ENCODE measurements at regions not wholly inside any gene's neighbourhood (a gene's known extent, or its start where the extent isn't known, plus 50 kb on each side); places are given as distances from the start of the nearest gene placed in this dataset.

GRCh38 chr1:234875953-234876855 is 252.4 kb downstream of the TOMM20 start (continued):
- no peak; the same call in 1 of the 2 replicates for TF ChIP-seq ZNF143 (CRISPR knock-in tag; IDR thresholded peaks at IDR 0.05)
- TF ChIP-seq ZFX (CRISPR knock-in tag; IDR thresholded peaks at IDR 0.05) = peak; percentile 70
- TF ChIP-seq, protein P1, sequence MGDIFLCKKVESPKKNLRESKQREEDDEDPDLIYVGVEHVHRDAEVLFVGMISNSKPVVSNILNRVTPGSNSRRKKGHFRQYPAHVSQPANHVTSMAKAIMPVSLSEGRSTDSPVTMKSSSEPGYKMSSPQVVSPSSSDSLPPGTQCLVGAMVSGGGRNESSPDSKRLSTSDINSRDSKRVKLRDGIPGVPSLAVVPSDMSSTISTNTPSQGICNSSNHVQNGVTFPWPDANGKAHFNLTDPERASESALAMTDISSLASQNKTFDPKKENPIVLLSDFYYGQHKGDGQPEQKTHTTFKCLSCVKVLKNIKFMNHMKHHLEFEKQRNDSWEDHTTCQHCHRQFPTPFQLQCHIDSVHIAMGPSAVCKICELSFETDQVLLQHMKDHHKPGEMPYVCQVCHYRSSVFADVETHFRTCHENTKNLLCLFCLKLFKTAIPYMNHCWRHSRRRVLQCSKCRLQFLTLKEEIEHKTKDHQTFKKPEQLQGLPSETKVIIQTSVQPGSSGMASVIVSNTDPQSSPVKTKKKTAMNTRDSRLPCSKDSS (IDR thresholded peaks at IDR 0.05; ENCODE audit: low read depth, partially characterized antibody) = no peak
- peak; percentile 64; the same call in 1 of the 2 replicates for TF ChIP-seq ZFP30 (CRISPR knock-in tag; IDR thresholded peaks at IDR 0.05; ENCODE audit: borderline replicate concordance)
- TF ChIP-seq PRPF4 (IDR thresholded peaks at IDR 0.05; ENCODE audit: insufficient read depth, low read depth, low read length, poor library complexity, severe bottlenecking) = no peak
- TF ChIP-seq CHD4 (IDR thresholded peaks at IDR 0.05; ENCODE audit: insufficient read depth, insufficient replicate concordance, low read depth, low read length, poor library complexity, severe bottlenecking) = no peak
- TF ChIP-seq, protein P2, sequence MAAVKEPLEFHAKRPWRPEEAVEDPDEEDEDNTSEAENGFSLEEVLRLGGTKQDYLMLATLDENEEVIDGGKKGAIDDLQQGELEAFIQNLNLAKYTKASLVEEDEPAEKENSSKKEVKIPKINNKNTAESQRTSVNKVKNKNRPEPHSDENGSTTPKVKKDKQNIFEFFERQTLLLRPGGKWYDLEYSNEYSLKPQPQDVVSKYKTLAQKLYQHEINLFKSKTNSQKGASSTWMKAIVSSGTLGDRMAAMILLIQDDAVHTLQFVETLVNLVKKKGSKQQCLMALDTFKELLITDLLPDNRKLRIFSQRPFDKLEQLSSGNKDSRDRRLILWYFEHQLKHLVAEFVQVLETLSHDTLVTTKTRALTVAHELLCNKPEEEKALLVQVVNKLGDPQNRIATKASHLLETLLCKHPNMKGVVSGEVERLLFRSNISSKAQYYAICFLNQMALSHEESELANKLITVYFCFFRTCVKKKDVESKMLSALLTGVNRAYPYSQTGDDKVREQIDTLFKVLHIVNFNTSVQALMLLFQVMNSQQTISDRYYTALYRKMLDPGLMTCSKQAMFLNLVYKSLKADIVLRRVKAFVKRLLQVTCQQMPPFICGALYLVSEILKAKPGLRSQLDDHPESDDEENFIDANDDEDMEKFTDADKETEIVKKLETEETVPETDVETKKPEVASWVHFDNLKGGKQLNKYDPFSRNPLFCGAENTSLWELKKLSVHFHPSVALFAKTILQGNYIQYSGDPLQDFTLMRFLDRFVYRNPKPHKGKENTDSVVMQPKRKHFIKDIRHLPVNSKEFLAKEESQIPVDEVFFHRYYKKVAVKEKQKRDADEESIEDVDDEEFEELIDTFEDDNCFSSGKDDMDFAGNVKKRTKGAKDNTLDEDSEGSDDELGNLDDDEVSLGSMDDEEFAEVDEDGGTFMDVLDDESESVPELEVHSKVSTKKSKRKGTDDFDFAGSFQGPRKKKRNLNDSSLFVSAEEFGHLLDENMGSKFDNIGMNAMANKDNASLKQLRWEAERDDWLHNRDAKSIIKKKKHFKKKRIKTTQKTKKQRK (IDR thresholded peaks at IDR 0.05; ENCODE audit: borderline replicate concordance, low read depth, low read length) = no peak
- no peak for TF ChIP-seq SFPQ (IDR thresholded peaks at IDR 0.05; ENCODE audit: low read depth, low read length)
- no peak for TF ChIP-seq ZNF282 (CRISPR knock-in tag; IDR thresholded peaks at IDR 0.05)
- TF ChIP-seq NRF1 (conservative IDR thresholded peaks at IDR 0.05 in 1 of 2, IDR thresholded peaks at IDR 0.05 in 1 of 2) = peak; percentile 57 to 61; a peak in 3 of 4 replicates
- no peak for TF ChIP-seq ILK (tag; IDR thresholded peaks at IDR 0.05; ENCODE audit: borderline replicate concordance, low read depth)
- TF ChIP-seq POLR3A (IDR thresholded peaks at IDR 0.05; ENCODE audit: borderline replicate concordance, extremely low read depth, insufficient read depth, insufficient read length) = no peak
- peak; percentile 72 for TF ChIP-seq ZNF324 (CRISPR knock-in tag; IDR thresholded peaks at IDR 0.05)
- TF ChIP-seq BRCA1 (IDR thresholded peaks at IDR 0.05) = no peak
- TF ChIP-seq BRCA1 (CRISPR knock-in tag; IDR thresholded peaks at IDR 0.05) = no peak
- TF ChIP-seq RCOR1 (IDR thresholded peaks at IDR 0.05; ENCODE audit: borderline replicate concordance in 1 of 2, low read depth in 2 of 2, low read length in 2 of 2) = peak; percentile 95 to 99
- TF ChIP-seq NCOA6 (IDR thresholded peaks at IDR 0.05) = no peak
- TF ChIP-seq SMARCB1 (IDR thresholded peaks at IDR 0.05; ENCODE audit: insufficient read length, low read depth) = peak; percentile 92
- TF ChIP-seq SAP30 (IDR thresholded peaks at IDR 0.05; ENCODE audit: borderline replicate concordance, insufficient read depth, low read depth, low read length, poor library complexity, severe bottlenecking) = no peak

Data from K562 (cell line).